ENCODE measurements at regions not wholly inside any gene's neighbourhood (a gene's known extent, or its start where the extent isn't known, plus 50 kb on each side); places are given as distances from the start of the nearest gene placed in this dataset.

DNA sequence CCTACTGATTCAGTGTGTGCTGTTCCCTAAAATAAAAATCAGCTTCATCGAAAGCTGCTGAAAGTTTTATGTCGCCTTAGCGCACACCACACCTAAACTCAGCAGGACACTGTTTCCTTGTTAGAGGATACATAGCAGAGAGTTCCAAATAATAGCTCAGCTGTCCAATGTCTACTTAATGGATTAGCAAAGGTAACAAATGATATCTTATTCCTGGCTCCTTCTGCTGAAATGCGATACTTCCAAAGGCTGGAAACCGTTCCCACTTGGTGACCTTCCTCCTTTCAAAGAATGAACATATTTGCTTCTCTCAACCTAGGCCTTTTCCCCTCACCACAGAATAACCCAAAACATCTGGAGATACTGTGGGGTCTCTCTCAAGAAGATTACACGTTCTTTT lies 189.5 kb upstream of the GMDS start:
- DNase-seq (ENCODE audit: low read depth, low spot score) (no peak), ATAC-seq (no peak)
- intact Hi-C loops (cut with micrococcal nuclease): no loop called here
- CTCF ChIA-PET: no interaction called here
- Histone ChIP-seq H4K20me1 (ENCODE audit: insufficient read depth) (no peaks in the 10 kb centered on the region), H3K4me3 (replicated peaks in 1 of 2; ENCODE audit: low read depth in 1 of 2, low read length in 2 of 2) (no peak overlapping the region), H3K9ac (ENCODE audit: low read length) (peak overlapping the region; percentile 51), H2AFZ (ENCODE audit: low read depth, low read length, poor library complexity, severe bottlenecking) (no peak overlapping the region), H3K36me3 (ENCODE audit: control insufficient read depth in 1 of 2, insufficient read depth in 2 of 2, low read length in 2 of 2) (no peaks in the 10 kb centered on the region), H3K9me3 (ENCODE audit: control insufficient read depth in 1 of 2, insufficient read depth in 1 of 2, low read depth in 1 of 2, low read length in 2 of 2) (no peaks in the 10 kb centered on the region), H3K27ac (ENCODE audit: low read depth, low read length) (no peak overlapping the region), H3K27me3 (ENCODE audit: insufficient read depth, low read length) (no peaks in the 10 kb centered on the region), H3K4me2 (ENCODE audit: low read length) (peak overlapping the region; percentile 76), H3K4me1 (ENCODE audit: control insufficient read depth in 1 of 2, insufficient read depth in 2 of 2, low read length in 2 of 2) (peaks cover 12 to 45% of the 10 kb centered on the region in 2 experiments), H3K79me2 (ENCODE audit: insufficient read depth, low read length) (no peaks in the 10 kb centered on the region), H3K9me2 (ENCODE audit: insufficient read depth) (no peaks in the 10 kb centered on the region)
- TF ChIP-seq EZH2 (IDR thresholded peaks at IDR 0.05) (no peak), YY1 (IDR thresholded peaks at IDR 0.05; ENCODE audit: extremely low read depth, insufficient replicate concordance, low read depth, low read length) (no peak), REST (IDR thresholded peaks at IDR 0.05; ENCODE audit: low read depth) (no peak), RAD21 (IDR thresholded peaks at IDR 0.05; ENCODE audit: low read depth) (no peak), TCF7L2 (IDR thresholded peaks at IDR 0.05; ENCODE audit: borderline replicate concordance, extremely low read depth, insufficient read depth, insufficient read length) (no peak), MAX (IDR thresholded peaks at IDR 0.05) (no peak), ZNF274 (IDR thresholded peaks at IDR 0.05; ENCODE audit: low read depth, low read length) (no peak), JUND (IDR thresholded peaks at IDR 0.05) (no peak), ZFX (IDR thresholded peaks at IDR 0.05) (no peak), EZH2phosphoT487 (IDR thresholded peaks at IDR 0.05; ENCODE audit: borderline replicate concordance) (no peak), CBX3 (IDR thresholded peaks at IDR 0.05; ENCODE audit: low read depth) (no peak), CEBPB (IDR thresholded peaks at IDR 0.05; ENCODE audit: low read depth) (no peak), FOSL1 (IDR thresholded peaks at IDR 0.05; ENCODE audit: low read depth) (no peak), EGR1 (IDR thresholded peaks at IDR 0.05; ENCODE audit: low read depth) (no peak), POLR2AphosphoS5 (IDR thresholded peaks at IDR 0.05; ENCODE audit: low read depth, low read length) (no peak), ZBTB33 (IDR thresholded peaks at IDR 0.05; ENCODE audit: extremely low read depth, insufficient replicate concordance, low read length) (no peak)
- BruUV-seq (replicated peaks): no TSS peak
- RAD21 ChIA-PET (ENCODE audit: low non-redundant PET in 1 of 2, low total read pairs in 2 of 2, uncharacterized antibody in 2 of 2, unreplicated experiment in 2 of 2): no interaction called here
- POLR2A ChIA-PET: no interaction called here

All from HCT116 (cell line).